ENCODE measurements at regions not wholly inside any gene's neighbourhood (a gene's known extent, or its start where the extent isn't known, plus 50 kb on each side); places are given as distances from the start of the nearest gene placed in this dataset.
A peak's percentile ranks its signal among the peaks of the same experiment; 100 is the strongest.

DNA sequence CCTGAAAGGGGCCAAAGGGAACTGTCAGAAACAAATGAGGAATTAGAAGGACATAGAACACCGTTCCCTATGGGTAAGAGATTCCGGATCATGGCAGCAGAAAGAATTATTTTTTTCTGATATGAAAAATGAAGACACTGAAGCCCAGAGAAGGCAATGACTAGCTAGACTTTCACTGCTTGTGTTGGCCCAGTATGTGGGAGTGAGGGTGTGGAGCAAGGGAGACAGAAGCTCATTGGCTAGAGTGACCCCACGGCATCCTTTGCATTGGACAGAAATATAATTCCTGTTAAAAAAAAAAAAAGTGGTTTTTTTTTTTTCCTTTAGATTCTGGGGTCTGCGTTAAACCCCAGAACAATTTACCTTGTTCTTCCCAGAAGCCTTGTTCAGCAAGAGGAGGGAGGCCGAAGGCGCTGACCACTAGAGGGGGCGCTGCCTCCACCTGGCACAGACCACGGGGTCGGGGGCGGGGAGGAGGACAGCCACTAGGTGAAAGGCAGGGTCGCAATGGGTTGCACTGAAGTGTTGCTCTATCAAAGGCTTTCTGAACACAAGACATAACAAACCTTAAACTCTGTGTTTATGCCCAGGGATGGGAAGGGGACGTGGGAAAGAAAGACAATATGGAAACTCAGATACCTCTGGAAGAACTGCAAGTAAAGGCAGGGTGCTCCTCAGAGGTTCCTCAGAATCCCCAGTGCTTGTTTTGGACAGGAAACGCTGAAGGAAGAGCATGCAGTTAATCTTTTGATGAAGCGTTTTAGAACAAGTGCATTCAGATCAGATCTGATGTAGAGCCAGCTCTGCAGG is 156.8 kb downstream of the KCNA5 start:
- Mint-ChIP-seq H3K27me3 (ENCODE audit: low read depth) (no peaks in the 10 kb centered on the region), H3K4me3 (no peak overlapping the region), H3K27ac (ENCODE audit: unreplicated experiment) (no peak overlapping the region), H3K9me3 (no peaks in the 10 kb centered on the region), H3K36me3 (ENCODE audit: low read depth) (no peaks in the 10 kb centered on the region), H3K4me1 (peaks cover 28% of the 10 kb centered on the region)
- peak; percentile 76 for DNase-seq (ENCODE audit: low read depth, low spot score)
- TF ChIP-seq, protein P1, sequence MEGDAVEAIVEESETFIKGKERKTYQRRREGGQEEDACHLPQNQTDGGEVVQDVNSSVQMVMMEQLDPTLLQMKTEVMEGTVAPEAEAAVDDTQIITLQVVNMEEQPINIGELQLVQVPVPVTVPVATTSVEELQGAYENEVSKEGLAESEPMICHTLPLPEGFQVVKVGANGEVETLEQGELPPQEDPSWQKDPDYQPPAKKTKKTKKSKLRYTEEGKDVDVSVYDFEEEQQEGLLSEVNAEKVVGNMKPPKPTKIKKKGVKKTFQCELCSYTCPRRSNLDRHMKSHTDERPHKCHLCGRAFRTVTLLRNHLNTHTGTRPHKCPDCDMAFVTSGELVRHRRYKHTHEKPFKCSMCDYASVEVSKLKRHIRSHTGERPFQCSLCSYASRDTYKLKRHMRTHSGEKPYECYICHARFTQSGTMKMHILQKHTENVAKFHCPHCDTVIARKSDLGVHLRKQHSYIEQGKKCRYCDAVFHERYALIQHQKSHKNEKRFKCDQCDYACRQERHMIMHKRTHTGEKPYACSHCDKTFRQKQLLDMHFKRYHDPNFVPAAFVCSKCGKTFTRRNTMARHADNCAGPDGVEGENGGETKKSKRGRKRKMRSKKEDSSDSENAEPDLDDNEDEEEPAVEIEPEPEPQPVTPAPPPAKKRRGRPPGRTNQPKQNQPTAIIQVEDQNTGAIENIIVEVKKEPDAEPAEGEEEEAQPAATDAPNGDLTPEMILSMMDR (conservative IDR thresholded peaks at IDR 0.05), result peak; percentile 86

- TF ChIP-seq, protein P1 (conservative IDR thresholded peaks at IDR 0.05), result no peak
- no peak overlapping the region for H3K27ac Mint-ChIP-seq (ENCODE audit: unreplicated experiment)
- no peak overlapping the region for H3K4me3 Mint-ChIP-seq
- H3K27me3 Mint-ChIP-seq (ENCODE audit: low read depth), result no peaks in the 10 kb centered on the region
- no peaks in the 10 kb centered on the region for H3K36me3 Mint-ChIP-seq (ENCODE audit: low read depth)
- peaks cover 34% of the 10 kb centered on the region for H3K4me1 Mint-ChIP-seq
- H3K9me3 Mint-ChIP-seq, result no peaks in the 10 kb centered on the region
- peak; percentile 16 for DNase-seq (ENCODE audit: low read depth, low spot score)
Observed at GRCh38 chr12:5201554-5202218, 158.0 kb downstream of the KCNA5 start.

DNA sequence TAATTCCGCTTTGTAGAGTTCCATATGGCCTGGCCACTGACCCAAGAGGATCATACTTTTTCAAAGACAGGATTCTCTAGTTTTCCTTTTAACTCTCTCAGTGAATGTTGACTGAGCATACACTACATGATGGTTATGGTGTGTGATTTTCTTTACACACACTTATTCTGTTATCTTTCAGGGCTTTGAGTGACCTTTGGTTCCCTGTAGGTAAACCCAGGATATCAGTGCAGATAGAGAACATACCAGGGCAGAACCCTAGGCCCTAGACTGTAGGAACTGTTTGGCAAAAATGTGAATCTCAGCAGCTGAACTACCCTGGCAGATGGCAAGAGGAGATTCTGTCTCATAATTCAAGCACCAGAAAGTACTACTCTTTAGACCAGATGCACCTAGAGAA is 159.6 kb downstream of the KCNA5 start:
- H3K4me3 Mint-ChIP-seq, result no peak overlapping the region
- no peaks in the 10 kb centered on the region for H3K36me3 Mint-ChIP-seq (ENCODE audit: low read depth)
- no peaks in the 10 kb centered on the region for H3K27me3 Mint-ChIP-seq (ENCODE audit: low read depth)
- DNase-seq (ENCODE audit: low read depth, low spot score), result no peak
- H3K4me1 Mint-ChIP-seq, result peaks cover 36% of the 10 kb centered on the region
- no peak overlapping the region for H3K27ac Mint-ChIP-seq (ENCODE audit: unreplicated experiment)
- no peaks in the 10 kb centered on the region for H3K9me3 Mint-ChIP-seq
- TF ChIP-seq, protein P1 (conservative IDR thresholded peaks at IDR 0.05), result no peak

DNA sequence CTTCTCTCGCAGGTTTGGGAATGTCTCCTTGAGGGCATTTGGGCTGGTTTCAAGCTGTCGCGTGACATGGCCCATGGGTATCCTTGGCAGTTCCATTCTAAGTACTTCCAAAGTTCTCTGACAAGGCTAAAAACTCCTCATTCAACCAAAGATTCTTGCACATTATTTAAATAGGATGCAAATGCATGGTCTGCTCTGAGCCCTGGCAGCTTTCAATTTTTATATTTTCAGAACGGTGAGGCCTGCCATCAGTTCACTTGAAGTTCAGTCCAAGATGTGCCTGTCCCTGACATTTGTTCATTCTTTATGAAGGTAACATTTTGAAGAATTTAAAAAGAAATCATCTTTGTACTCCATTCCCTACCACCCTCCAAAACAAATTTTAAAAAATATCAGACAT is 160.0 kb downstream of the KCNA5 start:
- no peak overlapping the region for H3K27ac Mint-ChIP-seq (ENCODE audit: unreplicated experiment)
- H3K27me3 Mint-ChIP-seq (ENCODE audit: low read depth), result no peaks in the 10 kb centered on the region
- TF ChIP-seq, protein P1 (conservative IDR thresholded peaks at IDR 0.05), result no peak
- H3K4me3 Mint-ChIP-seq, result no peak overlapping the region
- no peaks in the 10 kb centered on the region for H3K36me3 Mint-ChIP-seq (ENCODE audit: low read depth)
- no peak for DNase-seq (ENCODE audit: low read depth, low spot score)
- no peaks in the 10 kb centered on the region for H3K9me3 Mint-ChIP-seq
- H3K4me1 Mint-ChIP-seq, result peaks cover 36% of the 10 kb centered on the region

DNA sequence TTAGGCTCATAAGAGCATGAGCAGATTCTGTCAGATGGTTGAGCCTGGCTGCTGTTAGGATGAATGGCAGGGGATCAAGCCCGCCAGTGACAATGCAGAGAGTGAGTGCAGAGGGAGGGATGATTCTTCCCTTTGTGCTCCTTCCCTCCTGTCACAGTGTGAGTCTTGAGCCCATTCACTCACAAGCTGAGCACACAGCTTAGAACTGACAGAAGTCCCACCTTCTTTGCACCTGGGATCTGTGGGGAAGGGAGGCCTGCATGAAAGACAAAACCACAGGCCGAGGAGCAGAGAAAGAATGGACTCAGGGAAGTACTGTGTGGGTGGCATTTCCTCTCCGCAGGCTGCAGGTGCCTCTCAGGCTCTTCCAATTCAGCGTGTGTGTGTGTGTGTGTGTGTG is 160.6 kb downstream of the KCNA5 start:
- Mint-ChIP-seq H3K27ac (ENCODE audit: unreplicated experiment) (peak overlapping the region; percentile 53), H3K36me3 (ENCODE audit: low read depth) (no peaks in the 10 kb centered on the region), H3K9me3 (no peaks in the 10 kb centered on the region), H3K27me3 (ENCODE audit: low read depth) (no peaks in the 10 kb centered on the region), H3K4me1 (peaks cover 36% of the 10 kb centered on the region), H3K4me3 (no peak overlapping the region)
- DNase-seq (ENCODE audit: low read depth, low spot score), result no peak
- TF ChIP-seq, protein P1 (conservative IDR thresholded peaks at IDR 0.05), result no peak
